DMS114 treated with DMSO at 0.1 percent for 48 hours (cell line): ENCODE measurements at regions not wholly inside any gene's neighbourhood (a gene's known extent, or its start where the extent isn't known, plus 50 kb on each side); places are given as distances from the start of the nearest gene placed in this dataset.
"Not testable (repeated sequence)": the region's sequence is repeated elsewhere in the genome, so short reads cannot be mapped to it uniquely, and the experiment has no call there.

Experiments used
- DNase-seq: peaks from one replicate; lab custom pipeline; 2025; ENCODE audit not compliant: unreplicated experiment; lab: John Stamatoyannopoulos, UW

- no peak for DNase-seq
Observed at GRCh38 chr1:101532377-101532776, 295.6 kb downstream of the S1PR1 start.

- no peak for DNase-seq
Observed at GRCh38 chr1:101540161-101540560, 303.3 kb downstream of the S1PR1 start.

- DNase-seq = no peak
Observed at GRCh38 chr1:101546885-101547284, 310.1 kb downstream of the S1PR1 start.

- DNase-seq = no peak
Observed at GRCh38 chr1:101547357-101547756, 310.5 kb downstream of the S1PR1 start.

GRCh38 chr1:101548376-101548775, 311.6 kb downstream of the S1PR1 start:
- no peak for DNase-seq

GRCh38 chr1:101550581-101550980, 313.8 kb downstream of the S1PR1 start:
- DNase-seq = no peak

GRCh38 chr1:101566883-101567538, 330.2 kb downstream of the S1PR1 start:
- no peak for DNase-seq

GRCh38 chr1:101567582-101568189, 330.9 kb downstream of the S1PR1 start:
- DNase-seq = peak; percentile 24

GRCh38 chr1:101587741-101588140, 350.9 kb downstream of the S1PR1 start:
- DNase-seq = no peak

GRCh38 chr1:101588677-101589076, 351.9 kb downstream of the S1PR1 start:
- DNase-seq = no peak

- no peak for DNase-seq
Observed at GRCh38 chr1:101592845-101593244, 356.0 kb downstream of the S1PR1 start.

- DNase-seq = no peak
Observed at GRCh38 chr1:101595881-101596374, 359.1 kb downstream of the S1PR1 start.

GRCh38 chr1:101600615-101601014, 363.8 kb downstream of the S1PR1 start:
- DNase-seq = not testable (repeated sequence)

- DNase-seq = no peak
Observed at GRCh38 chr1:101603726-101604125, 366.9 kb downstream of the S1PR1 start.

GRCh38 chr1:101605878-101606277, 369.1 kb downstream of the S1PR1 start:
- no peak for DNase-seq

GRCh38 chr1:101613546-101613945, 376.7 kb downstream of the S1PR1 start:
- DNase-seq = no peak

- no peak for DNase-seq
Observed at GRCh38 chr1:101618900-101619299, 377.8 kb downstream of the OLFM3 start.

- DNase-seq = no peak
Observed at GRCh38 chr1:101632548-101633272, 364.0 kb downstream of the OLFM3 start.

- no peak for DNase-seq
Observed at GRCh38 chr1:101645810-101646209, 350.9 kb downstream of the OLFM3 start.

- no peak for DNase-seq
Observed at GRCh38 chr1:101652484-101652883, 344.2 kb downstream of the OLFM3 start.

GRCh38 chr1:101653482-101653946, 343.2 kb downstream of the OLFM3 start:
- peak; percentile 7 for DNase-seq

GRCh38 chr1:101664726-101665125, 332.0 kb downstream of the OLFM3 start:
- no peak for DNase-seq
